ENCODE measurements at regions not wholly inside any gene's neighbourhood (a gene's known extent, or its start where the extent isn't known, plus 50 kb on each side); places are given as distances from the start of the nearest gene placed in this dataset.

GRCh38 chr3:72563690-72564370 lies 284.4 kb downstream of the SHQ1 start:
- no peak for ATAC-seq
- Histone ChIP-seq H3K27ac (no peak overlapping the region), H3K9me3 (no peaks in the 10 kb centered on the region), H3K4me1 (no peaks in the 10 kb centered on the region), H3K4me2 (no peak overlapping the region), H3K4me3 (no peak overlapping the region)
- no peak for FAIRE-seq
- DNase-seq (ENCODE audit: low read depth in 1 of 2, low spot score in 1 of 2): no peak
- TF ChIP-seq REST (IDR thresholded peaks at IDR 0.05): no peak
- TF ChIP-seq HDAC2 (IDR thresholded peaks at IDR 0.05): no peak
- no peak for TF ChIP-seq HOXB13 (CRISPR knock-in tag; IDR thresholded peaks at IDR 0.05; ENCODE audit: low read depth)
- no peak for TF ChIP-seq TFCP2L1 (CRISPR knock-in tag; IDR thresholded peaks at IDR 0.05)
- no peak for TF ChIP-seq EP300 (IDR thresholded peaks at IDR 0.05)
- no peak for TF ChIP-seq PBX3 (IDR thresholded peaks at IDR 0.05)
- TF ChIP-seq ZSCAN20 (CRISPR knock-in tag; IDR thresholded peaks at IDR 0.05): no peak
- TF ChIP-seq GATA3 (IDR thresholded peaks at IDR 0.05; ENCODE audit: borderline replicate concordance): no peak
- TF ChIP-seq ZFP36 (IDR thresholded peaks at IDR 0.05; ENCODE audit: borderline replicate concordance, partially characterized antibody): no peak
- TF ChIP-seq RNF2 (IDR thresholded peaks at IDR 0.05; ENCODE audit: borderline replicate concordance, low read depth): no peak
- TF ChIP-seq KDM5A (IDR thresholded peaks at IDR 0.05): no peak
- no peak for TF ChIP-seq HOXB5 (CRISPR knock-in tag; IDR thresholded peaks at IDR 0.05)
- TF ChIP-seq POLR2AphosphoS2 (conservative IDR thresholded peaks at IDR 0.05; ENCODE audit: low read length): no peak
- no peak for TF ChIP-seq ZC3H11A (IDR thresholded peaks at IDR 0.05)
- no peak for TF ChIP-seq HMGXB4 (CRISPR knock-in tag; IDR thresholded peaks at IDR 0.05; ENCODE audit: borderline replicate concordance)
- no peak for TF ChIP-seq ESRRA (IDR thresholded peaks at IDR 0.05; ENCODE audit: borderline replicate concordance, low read length)
- TF ChIP-seq FOSL2 (IDR thresholded peaks at IDR 0.05): no peak
- TF ChIP-seq FOSL2 (CRISPR knock-in tag; IDR thresholded peaks at IDR 0.05): no peak
- TF ChIP-seq NR3C1 (IDR thresholded peaks at IDR 0.05): no peak
- TF ChIP-seq CEBPB (IDR thresholded peaks at IDR 0.05): no peak
- ChIA-PET CTCF (interaction anchor here (1.1 kb wide), 1 partner anchor 15 kb away, joined by 3 read pairs; no protein-coding TSS in a partner anchor), POLR2A (no interaction called here)
- 33% methylated on average over 1 of the region's 1 CpG for WGBS (ENCODE audit: missing lambda C conversion rate)
